ENCODE measurements at regions not wholly inside any gene's neighbourhood (a gene's known extent, or its start where the extent isn't known, plus 50 kb on each side); places are given as distances from the start of the nearest gene placed in this dataset.

DNA sequence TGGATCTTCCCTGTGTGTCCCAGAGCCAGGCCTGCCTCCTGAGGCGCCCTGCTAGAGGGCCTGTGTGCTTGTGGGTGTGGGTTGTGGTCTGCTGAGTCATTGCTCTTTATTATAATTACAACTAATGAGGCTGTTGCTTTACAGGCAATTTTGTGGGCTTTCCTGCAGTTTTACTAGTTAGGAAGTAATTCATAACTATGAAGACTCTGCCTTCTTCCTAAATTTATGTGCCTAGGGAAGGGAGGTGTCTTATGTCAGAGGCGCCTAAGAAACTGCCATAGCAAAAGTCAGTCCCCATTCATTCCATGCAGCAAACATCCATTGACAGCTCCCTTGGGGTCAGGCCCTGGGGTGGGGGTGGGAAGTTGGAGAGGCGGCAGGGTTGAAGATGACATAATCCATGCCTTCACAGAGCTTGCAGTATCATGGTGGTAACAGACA, 359.2 kb downstream of the IDS start:
- TF ChIP-seq, protein P1, sequence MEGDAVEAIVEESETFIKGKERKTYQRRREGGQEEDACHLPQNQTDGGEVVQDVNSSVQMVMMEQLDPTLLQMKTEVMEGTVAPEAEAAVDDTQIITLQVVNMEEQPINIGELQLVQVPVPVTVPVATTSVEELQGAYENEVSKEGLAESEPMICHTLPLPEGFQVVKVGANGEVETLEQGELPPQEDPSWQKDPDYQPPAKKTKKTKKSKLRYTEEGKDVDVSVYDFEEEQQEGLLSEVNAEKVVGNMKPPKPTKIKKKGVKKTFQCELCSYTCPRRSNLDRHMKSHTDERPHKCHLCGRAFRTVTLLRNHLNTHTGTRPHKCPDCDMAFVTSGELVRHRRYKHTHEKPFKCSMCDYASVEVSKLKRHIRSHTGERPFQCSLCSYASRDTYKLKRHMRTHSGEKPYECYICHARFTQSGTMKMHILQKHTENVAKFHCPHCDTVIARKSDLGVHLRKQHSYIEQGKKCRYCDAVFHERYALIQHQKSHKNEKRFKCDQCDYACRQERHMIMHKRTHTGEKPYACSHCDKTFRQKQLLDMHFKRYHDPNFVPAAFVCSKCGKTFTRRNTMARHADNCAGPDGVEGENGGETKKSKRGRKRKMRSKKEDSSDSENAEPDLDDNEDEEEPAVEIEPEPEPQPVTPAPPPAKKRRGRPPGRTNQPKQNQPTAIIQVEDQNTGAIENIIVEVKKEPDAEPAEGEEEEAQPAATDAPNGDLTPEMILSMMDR (IDR thresholded peaks at IDR 0.05), result no peak
- ATAC-seq (ENCODE audit: low FRiP score) (no peak), DNase-seq (ENCODE audit: low spot score) (no peak)

DNA sequence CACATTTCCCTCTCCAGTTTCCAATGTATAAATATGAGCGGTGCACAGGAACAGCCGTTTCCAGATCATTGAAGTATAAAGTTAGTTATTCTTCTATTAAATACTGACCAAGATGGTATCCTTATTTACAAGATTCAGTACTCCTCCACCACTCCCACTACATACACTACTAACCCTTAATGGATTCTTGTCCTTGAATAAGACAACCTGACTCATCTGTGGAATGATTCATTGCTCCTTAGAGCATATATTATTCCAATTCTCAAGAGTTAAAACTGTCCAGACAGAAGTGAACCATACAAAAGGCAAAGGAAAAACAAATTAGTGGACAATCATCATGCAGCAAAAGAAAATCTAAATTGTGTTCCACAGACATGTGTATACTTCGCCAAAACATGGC, 373.3 kb downstream of the IDS start:
- TF ChIP-seq, protein P1 (IDR thresholded peaks at IDR 0.05), result no peak

DNA sequence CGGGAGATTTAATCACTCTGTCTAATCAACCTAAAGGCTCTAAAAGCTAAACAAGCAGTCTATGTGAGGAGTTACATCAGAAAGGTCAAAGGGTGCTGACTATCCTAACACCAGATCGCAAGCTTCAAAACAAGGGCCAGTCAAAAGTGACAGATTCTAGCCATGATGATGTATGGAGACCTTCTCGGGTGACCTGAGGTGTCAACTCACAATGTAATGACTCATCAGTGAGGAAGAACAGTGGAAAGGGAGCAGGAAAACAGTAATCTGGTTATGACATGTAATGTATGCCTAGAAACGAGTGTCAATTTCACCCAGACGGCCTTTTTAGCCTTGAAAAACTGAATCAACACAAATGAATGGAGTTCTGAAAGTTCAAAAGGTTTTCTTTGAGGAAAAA, 375.3 kb downstream of the IDS start:
- no peak for DNase-seq (ENCODE audit: low spot score)
- TF ChIP-seq, protein P1 (IDR thresholded peaks at IDR 0.05), result no peak
- ATAC-seq (ENCODE audit: low FRiP score), result no peak

More for the DNA sequence above, 373.3 kb downstream of the IDS start:
- DNase-seq (ENCODE audit: low spot score) (no peak), ATAC-seq (ENCODE audit: low FRiP score) (no peak)

DNA sequence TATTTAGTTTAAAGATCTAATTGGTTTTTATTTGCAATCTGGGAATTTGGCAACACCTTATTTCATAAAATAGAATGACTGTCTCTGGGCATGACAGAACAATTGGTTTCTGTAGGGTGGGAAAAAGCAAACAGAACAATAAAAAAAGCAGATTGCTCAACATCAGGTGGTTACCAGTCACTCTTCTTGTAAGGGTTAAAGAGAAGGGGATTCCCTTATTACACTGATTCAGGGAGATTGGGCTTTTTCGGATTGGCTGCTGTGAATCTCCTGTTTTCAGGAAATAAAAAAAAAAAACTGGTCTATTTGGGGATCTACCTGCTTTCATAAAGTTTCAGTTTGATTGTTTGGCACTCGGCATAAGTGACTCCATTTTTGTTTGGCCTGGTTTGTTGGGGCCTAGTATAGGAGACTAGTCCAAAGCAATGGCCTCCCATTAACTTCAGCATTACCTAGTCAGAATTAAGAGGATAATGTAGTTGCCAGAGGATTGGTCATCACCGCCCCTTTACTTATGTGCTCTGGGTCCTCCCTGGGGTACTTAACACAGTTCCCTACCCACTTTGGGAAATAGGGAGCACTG, 380.5 kb downstream of the IDS start:
- TF ChIP-seq, protein P1 (IDR thresholded peaks at IDR 0.05), result no peak
- ATAC-seq (ENCODE audit: low FRiP score) (no peak), DNase-seq (ENCODE audit: low spot score) (no peak)

DNA sequence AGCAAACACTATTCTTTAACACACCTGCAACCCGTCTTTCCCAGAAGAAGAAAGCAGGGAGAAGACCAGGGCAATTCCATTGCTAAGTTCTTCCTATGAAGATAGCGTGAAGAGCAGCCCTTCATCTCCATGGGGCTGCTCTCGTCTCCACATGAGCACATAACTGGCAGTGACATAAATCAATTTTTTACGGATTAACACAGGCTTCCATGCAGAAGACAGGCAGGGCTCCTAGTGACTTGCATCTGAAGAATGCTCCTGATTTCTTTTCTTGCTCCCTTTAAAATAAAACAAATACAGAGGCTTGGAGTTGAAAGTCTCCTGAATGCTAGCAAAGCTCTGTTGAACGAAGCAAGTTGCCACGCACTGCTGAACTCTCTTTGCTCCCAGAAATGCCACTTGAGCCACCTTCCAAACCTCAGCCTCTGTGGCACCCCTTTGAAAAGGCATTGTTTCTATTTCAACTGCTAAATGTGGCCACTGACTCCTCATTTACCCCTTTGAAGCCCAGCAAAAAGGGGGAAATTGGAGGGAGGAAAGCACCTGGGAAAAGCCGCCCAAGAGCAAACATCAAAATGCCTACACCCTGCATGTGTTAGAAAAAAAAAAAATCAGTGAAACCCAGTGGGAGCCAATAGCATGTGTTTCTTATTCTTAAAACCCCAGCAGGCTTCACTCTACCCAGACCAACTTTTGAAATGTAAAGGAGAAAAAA, 383.7 kb downstream of the IDS start:
- no peak for DNase-seq (ENCODE audit: low spot score)
- ATAC-seq (ENCODE audit: low FRiP score), result no peak
- TF ChIP-seq, protein P1 (IDR thresholded peaks at IDR 0.05), result no peak

DNA sequence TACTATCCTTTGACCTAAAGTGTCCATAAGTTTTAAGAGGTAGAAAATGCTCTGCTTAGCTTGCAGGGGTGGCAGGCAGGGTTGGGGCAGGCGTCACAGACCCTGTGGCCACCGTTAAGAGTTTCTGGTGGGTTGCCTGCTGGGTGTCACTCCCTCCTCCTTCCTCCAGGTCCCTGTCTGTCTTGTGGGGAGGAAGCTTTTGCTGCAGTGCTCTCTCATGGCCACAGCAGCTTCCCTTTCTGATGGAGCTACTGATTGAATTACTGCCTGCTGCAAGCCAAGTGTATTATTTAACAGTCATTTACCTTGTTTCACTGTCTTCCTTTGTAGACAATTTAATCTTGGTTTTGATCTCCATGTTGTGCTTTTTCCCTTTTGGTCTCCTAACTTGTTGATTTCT, 384.6 kb downstream of the IDS start:
- TF ChIP-seq, protein P1 (IDR thresholded peaks at IDR 0.05), result no peak
- no peak for ATAC-seq (ENCODE audit: low FRiP score)
- DNase-seq (ENCODE audit: low spot score), result no peak

DNA sequence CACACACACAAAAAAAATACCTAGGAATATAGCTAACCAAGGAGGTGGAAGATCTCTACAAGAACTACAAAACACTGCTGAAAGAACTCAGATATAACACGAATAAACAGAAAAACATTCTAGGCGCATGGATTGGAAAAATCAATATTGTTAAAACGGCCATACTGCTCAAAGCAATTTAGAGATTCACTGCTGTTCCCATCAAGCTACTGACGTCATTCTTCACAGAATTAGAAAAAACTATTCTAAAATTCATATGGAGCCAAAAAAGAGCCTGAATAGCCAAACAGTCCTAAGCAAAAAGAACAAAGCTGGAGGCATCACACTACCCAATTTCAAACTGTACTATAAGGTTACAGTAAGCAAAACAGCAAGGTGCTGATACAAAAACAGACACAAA, 390.2 kb downstream of the IDS start:
- TF ChIP-seq, protein P1 (IDR thresholded peaks at IDR 0.05), result no peak
- DNase-seq (ENCODE audit: low spot score), result no peak
- no peak for ATAC-seq (ENCODE audit: low FRiP score)
